HFFc6 (cell line): ENCODE measurements at regions not wholly inside any gene's neighbourhood (a gene's known extent, or its start where the extent isn't known, plus 50 kb on each side); places are given as distances from the start of the nearest gene placed in this dataset.

ENCODE experiments used
- DNase-seq: peaks from one replicate; pipeline ENCODE4 v3.0.0-alpha.2; 2018
- H3K27ac Mint-ChIP-seq: 2 replicates; pipeline ENCODE4 v1.8.0; 2020; ENCODE audit warnings: mild to moderate bottlenecking, mixed read lengths
- H3K27me3 Mint-ChIP-seq: 2 replicates; pipeline ENCODE4 v1.8.0; 2021; ENCODE audit warnings: mild to moderate bottlenecking, moderate library complexity, mixed read lengths; ENCODE audit not compliant: insufficient read depth
- H3K36me3 Mint-ChIP-seq: 2 replicates; pipeline ENCODE4 v1.8.0; 2021; ENCODE audit warnings: low read depth, mixed read lengths
- H3K4me1 Mint-ChIP-seq: 2 replicates; pipeline ENCODE4 v1.8.0; 2020; ENCODE audit warnings: low read depth, mixed read lengths
- H3K4me3 Mint-ChIP-seq: 2 replicates; pipeline ENCODE4 v1.8.0; 2020; ENCODE audit warnings: mild to moderate bottlenecking, moderate library complexity, mixed read lengths
- H3K9me3 Mint-ChIP-seq: 2 replicates; pipeline ENCODE4 v1.8.0; 2020; ENCODE audit warnings: mild to moderate bottlenecking, mixed read lengths
- CTCF ChIP-seq: fragments of 200-600 bp; sonication (generic); IDR thresholded peaks from 2 replicates; pipeline ENCODE4 v1.5.0; 2021; ENCODE audit warnings: antibody characterized with exemption, mild to moderate bottlenecking

DNA sequence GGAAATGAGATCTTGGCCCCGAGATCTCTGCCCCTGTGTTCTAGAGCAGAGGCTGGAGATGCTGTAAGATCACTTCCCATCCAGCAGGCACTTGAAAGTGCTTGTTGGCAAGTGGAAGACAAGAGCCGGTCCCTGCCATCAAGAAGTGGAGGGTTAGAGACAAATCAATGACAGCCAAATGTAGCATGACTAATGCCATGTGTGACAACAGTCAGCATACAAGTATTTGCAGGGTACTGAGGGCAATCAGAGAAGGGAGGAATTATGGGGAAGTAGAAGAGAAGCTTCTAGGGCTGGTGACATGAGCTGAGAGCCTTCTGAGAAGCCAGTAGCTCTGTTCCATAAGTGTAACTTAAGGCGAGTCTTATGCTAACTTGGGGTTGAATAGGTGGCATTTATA lies 58.6 kb downstream of the TMEM17 start:
- Mint-ChIP-seq H3K27me3 (peaks cover 11% of the 10 kb centered on the region), H3K4me3 (no peak overlapping the region)
- TF ChIP-seq CTCF: no peak

GRCh38 chr2:62446491-62446890 lies 59.5 kb downstream of the TMEM17 start:
- H3K27me3 Mint-ChIP-seq: peaks cover 17% of the 10 kb centered on the region
- no peak overlapping the region for H3K27ac Mint-ChIP-seq
- no peak for DNase-seq
- H3K4me1 Mint-ChIP-seq: peaks cover 6% of the 10 kb centered on the region
- no peaks in the 10 kb centered on the region for H3K36me3 Mint-ChIP-seq
- no peak overlapping the region for H3K4me3 Mint-ChIP-seq
- TF ChIP-seq CTCF: no peak
- no peaks in the 10 kb centered on the region for H3K9me3 Mint-ChIP-seq

More for the DNA sequence above, 58.6 kb downstream of the TMEM17 start:
- no peak overlapping the region for H3K27ac Mint-ChIP-seq
- DNase-seq: no peak
- H3K9me3 Mint-ChIP-seq: no peaks in the 10 kb centered on the region
- peaks cover 6% of the 10 kb centered on the region for H3K4me1 Mint-ChIP-seq
- H3K36me3 Mint-ChIP-seq: no peaks in the 10 kb centered on the region

- H3K4me3 Mint-ChIP-seq: no peak overlapping the region
- no peaks in the 10 kb centered on the region for H3K36me3 Mint-ChIP-seq
- peaks cover 6% of the 10 kb centered on the region for H3K4me1 Mint-ChIP-seq
- H3K27ac Mint-ChIP-seq: no peak overlapping the region
- no peak for DNase-seq
- TF ChIP-seq CTCF: no peak
- H3K9me3 Mint-ChIP-seq: no peaks in the 10 kb centered on the region
- H3K27me3 Mint-ChIP-seq: peaks cover 15% of the 10 kb centered on the region
Observed at GRCh38 chr2:62443886-62444285, 62.1 kb downstream of the TMEM17 start.

DNA sequence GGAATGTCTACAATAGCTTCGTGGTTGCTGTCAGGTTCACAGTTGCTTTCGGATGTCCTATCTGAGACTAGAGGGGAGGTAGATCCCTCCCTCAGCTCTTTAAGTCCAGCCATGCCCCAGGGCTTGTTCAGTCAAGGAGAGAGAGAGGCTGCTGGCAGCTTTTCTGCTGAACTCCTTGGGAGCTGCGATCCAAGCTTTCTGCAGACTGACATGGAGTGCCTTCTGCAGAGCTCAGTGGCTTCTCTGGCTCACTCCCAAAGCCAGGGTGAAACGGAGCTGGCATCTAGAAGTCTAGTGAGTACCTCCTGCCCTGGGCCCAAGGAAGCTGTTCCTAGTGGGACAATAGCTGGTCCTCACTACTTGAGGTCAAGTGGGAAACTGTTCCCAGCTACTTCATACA lies 62.5 kb downstream of the TMEM17 start:
- H3K36me3 Mint-ChIP-seq: no peaks in the 10 kb centered on the region
- no peak for TF ChIP-seq CTCF
- H3K27me3 Mint-ChIP-seq: peaks cover 15% of the 10 kb centered on the region
- no peak overlapping the region for H3K4me3 Mint-ChIP-seq
- H3K9me3 Mint-ChIP-seq: no peaks in the 10 kb centered on the region
- no peak for DNase-seq
- H3K4me1 Mint-ChIP-seq: peaks cover 6% of the 10 kb centered on the region
- H3K27ac Mint-ChIP-seq: no peak overlapping the region

GRCh38 chr2:62441824-62442223 lies 64.2 kb downstream of the TMEM17 start:
- Mint-ChIP-seq H3K4me3 (no peak overlapping the region), H3K36me3 (no peaks in the 10 kb centered on the region), H3K27ac (no peak overlapping the region)

More at GRCh38 chr2:62441824-62442223, 64.2 kb downstream of the TMEM17 start:
- DNase-seq: no peak
- no peak for TF ChIP-seq CTCF
- no peaks in the 10 kb centered on the region; the same call in 1 of the 2 replicates for H3K4me1 Mint-ChIP-seq
- peaks cover 13% of the 10 kb centered on the region for H3K27me3 Mint-ChIP-seq
- no peaks in the 10 kb centered on the region for H3K9me3 Mint-ChIP-seq
